ENCODE measurements at regions not wholly inside any gene's neighbourhood (a gene's known extent, or its start where the extent isn't known, plus 50 kb on each side); places are given as distances from the start of the nearest gene placed in this dataset.

- Mint-ChIP-seq H3K4me1 (no peaks in the 10 kb centered on the region), H3K27me3 (peaks cover 10% of the 10 kb centered on the region), H3K9me3 (no peaks in the 10 kb centered on the region)
Measured at GRCh38 chr3:178456621-178457285, 79.5 kb upstream of the KCNMB2 start.

GRCh38 chr3:178457511-178457910 lies 78.7 kb upstream of the KCNMB2 start:
- Mint-ChIP-seq H3K9me3 (no peaks in the 10 kb centered on the region), H3K4me1 (no peaks in the 10 kb centered on the region), H3K36me3 (no peaks in the 10 kb centered on the region), H3K27me3 (peaks cover 10% of the 10 kb centered on the region), H3K4me3 (no peak overlapping the region), H3K27ac (no peak overlapping the region)

More at GRCh38 chr3:178456621-178457285, 79.5 kb upstream of the KCNMB2 start:
- Mint-ChIP-seq H3K36me3 (no peaks in the 10 kb centered on the region), H3K4me3 (no peak overlapping the region), H3K27ac (no peak overlapping the region)

GRCh38 chr3:178458313-178459037 lies 77.8 kb upstream of the KCNMB2 start:
- H3K4me1 Mint-ChIP-seq = no peaks in the 10 kb centered on the region
- no peak overlapping the region for H3K4me3 Mint-ChIP-seq
- no peak overlapping the region for H3K27ac Mint-ChIP-seq

GRCh38 chr3:178459038-178459410 lies 77.2 kb upstream of the KCNMB2 start:
- no peaks in the 10 kb centered on the region for H3K36me3 Mint-ChIP-seq
- H3K4me3 Mint-ChIP-seq = no peak overlapping the region
- no peak overlapping the region for H3K27ac Mint-ChIP-seq
- peaks cover 14% of the 10 kb centered on the region for H3K27me3 Mint-ChIP-seq
- no peaks in the 10 kb centered on the region for H3K9me3 Mint-ChIP-seq
- no peaks in the 10 kb centered on the region for H3K4me1 Mint-ChIP-seq

More at GRCh38 chr3:178458313-178459037, 77.8 kb upstream of the KCNMB2 start:
- Mint-ChIP-seq H3K27me3 (peaks cover 14% of the 10 kb centered on the region), H3K9me3 (no peaks in the 10 kb centered on the region), H3K36me3 (no peaks in the 10 kb centered on the region)

- H3K36me3 Mint-ChIP-seq = no peaks in the 10 kb centered on the region
- H3K9me3 Mint-ChIP-seq = no peaks in the 10 kb centered on the region
- H3K4me3 Mint-ChIP-seq = peak overlapping the region in 1 of 4 donors; percentile 62
- H3K4me1 Mint-ChIP-seq = peaks cover 7 to 11% (median 8%) of the 10 kb centered on the region in 3 donors
- peaks cover 7% of the 10 kb centered on the region for H3K27me3 Mint-ChIP-seq
- H3K27ac Mint-ChIP-seq = no peak overlapping the region
Measured at GRCh38 chr3:178465260-178466180, 70.7 kb upstream of the KCNMB2 start.

GRCh38 chr3:178472941-178473340 lies 63.3 kb upstream of the KCNMB2 start:
- no peaks in the 10 kb centered on the region for H3K36me3 Mint-ChIP-seq
- H3K4me3 Mint-ChIP-seq = no peak overlapping the region
- no peaks in the 10 kb centered on the region for H3K4me1 Mint-ChIP-seq
- H3K9me3 Mint-ChIP-seq = no peaks in the 10 kb centered on the region
- H3K27ac Mint-ChIP-seq = no peak overlapping the region
- peaks cover 3% of the 10 kb centered on the region for H3K27me3 Mint-ChIP-seq

- Mint-ChIP-seq H3K27ac (no peak overlapping the region), H3K4me1 (no peaks in the 10 kb centered on the region), H3K36me3 (no peaks in the 10 kb centered on the region), H3K27me3 (peaks cover 3% of the 10 kb centered on the region), H3K9me3 (no peaks in the 10 kb centered on the region), H3K4me3 (no peak overlapping the region)
Measured at GRCh38 chr3:178474526-178474925, 61.7 kb upstream of the KCNMB2 start.

- H3K36me3 Mint-ChIP-seq = no peaks in the 10 kb centered on the region
- no peaks in the 10 kb centered on the region for H3K4me1 Mint-ChIP-seq
- H3K4me3 Mint-ChIP-seq = no peak overlapping the region
- no peaks in the 10 kb centered on the region for H3K9me3 Mint-ChIP-seq
- no peak overlapping the region for H3K27ac Mint-ChIP-seq
- peaks cover 3% of the 10 kb centered on the region for H3K27me3 Mint-ChIP-seq
Measured at GRCh38 chr3:178475062-178475461, 61.2 kb upstream of the KCNMB2 start.

GRCh38 chr3:178476886-178477285 lies 59.4 kb upstream of the KCNMB2 start:
- Mint-ChIP-seq H3K4me3 (no peak overlapping the region), H3K36me3 (no peaks in the 10 kb centered on the region), H3K4me1 (peaks cover 4 to 8% (median 5%) of the 10 kb centered on the region in 3 donors), H3K9me3 (no peaks in the 10 kb centered on the region), H3K27me3 (peaks cover 1% of the 10 kb centered on the region), H3K27ac (no peak overlapping the region)

GRCh38 chr3:178479446-178479845 lies 56.8 kb upstream of the KCNMB2 start:
- Mint-ChIP-seq H3K4me1 (peaks cover 4 to 8% (median 5%) of the 10 kb centered on the region in 3 donors), H3K27me3 (peaks cover 3% of the 10 kb centered on the region), H3K36me3 (no peaks in the 10 kb centered on the region), H3K9me3 (no peaks in the 10 kb centered on the region), H3K4me3 (no peak overlapping the region), H3K27ac (no peak overlapping the region)

GRCh38 chr3:178479860-178480259 lies 56.4 kb upstream of the KCNMB2 start:
- no peaks in the 10 kb centered on the region for H3K36me3 Mint-ChIP-seq
- no peak overlapping the region for H3K27ac Mint-ChIP-seq
- H3K9me3 Mint-ChIP-seq = no peaks in the 10 kb centered on the region
- H3K4me1 Mint-ChIP-seq = peaks cover 4 to 8% (median 5%) of the 10 kb centered on the region in 3 donors
- H3K4me3 Mint-ChIP-seq = no peak overlapping the region
- peaks cover 3% of the 10 kb centered on the region for H3K27me3 Mint-ChIP-seq

GRCh38 chr3:178480274-178480673 lies 56.0 kb upstream of the KCNMB2 start:
- H3K27me3 Mint-ChIP-seq = peaks cover 3% of the 10 kb centered on the region
- H3K27ac Mint-ChIP-seq = no peak overlapping the region
- no peaks in the 10 kb centered on the region for H3K9me3 Mint-ChIP-seq
- no peaks in the 10 kb centered on the region for H3K36me3 Mint-ChIP-seq
- H3K4me3 Mint-ChIP-seq = no peak overlapping the region
- peaks cover 4 to 8% (median 5%) of the 10 kb centered on the region in 3 donors for H3K4me1 Mint-ChIP-seq

- peak overlapping the region in 1 of 4 donors; percentile 11 for H3K4me3 Mint-ChIP-seq
- H3K4me1 Mint-ChIP-seq = peaks cover 4 to 8% (median 5%) of the 10 kb centered on the region in 3 donors
- H3K9me3 Mint-ChIP-seq = no peaks in the 10 kb centered on the region
- no peak overlapping the region for H3K27ac Mint-ChIP-seq
- H3K36me3 Mint-ChIP-seq = no peaks in the 10 kb centered on the region
- peaks cover 3% of the 10 kb centered on the region for H3K27me3 Mint-ChIP-seq
Measured at GRCh38 chr3:178480795-178481194, 55.4 kb upstream of the KCNMB2 start.

- Mint-ChIP-seq H3K27me3 (peaks cover 8% of the 10 kb centered on the region), H3K27ac (no peak overlapping the region), H3K4me3 (no peak overlapping the region), H3K36me3 (no peaks in the 10 kb centered on the region), H3K4me1 (peaks cover 4 to 8% (median 5%) of the 10 kb centered on the region in 3 donors), H3K9me3 (no peaks in the 10 kb centered on the region)
Measured at GRCh38 chr3:178482981-178483380, 53.3 kb upstream of the KCNMB2 start.

GRCh38 chr3:178483704-178484103 lies 52.5 kb upstream of the KCNMB2 start:
- peaks cover 4 to 8% (median 5%) of the 10 kb centered on the region in 3 donors for H3K4me1 Mint-ChIP-seq
- no peaks in the 10 kb centered on the region for H3K9me3 Mint-ChIP-seq
- H3K27me3 Mint-ChIP-seq = peaks cover 8% of the 10 kb centered on the region
- H3K4me3 Mint-ChIP-seq = no peak overlapping the region
- no peak overlapping the region for H3K27ac Mint-ChIP-seq
- H3K36me3 Mint-ChIP-seq = no peaks in the 10 kb centered on the region

Data from IgD-negative memory B cell (primary cell).